ENCODE measurements at regions not wholly inside any gene's neighbourhood (a gene's known extent, or its start where the extent isn't known, plus 50 kb on each side); places are given as distances from the start of the nearest gene placed in this dataset.

GRCh38 chr5:86686046-86686445, 68.3 kb downstream of the COX7C start:
- TF ChIP-seq POLR2A (IDR thresholded peaks at IDR 0.05; ENCODE audit: low read depth, low read length) (no peak), POLR2AphosphoS5 (IDR thresholded peaks at IDR 0.05; ENCODE audit: low read depth, low read length) (no peak)
